Esophagus muscularis mucosa (tissue), 4 donors: ENCODE measurements at regions not wholly inside any gene's neighbourhood (a gene's known extent, or its start where the extent isn't known, plus 50 kb on each side); places are given as distances from the start of the nearest gene placed in this dataset.

Experiments
- EP300 ChIP-seq: sonication (generic); formaldehyde crosslinking; IDR thresholded peaks from one replicate; pipeline ENCODE4 v1.6.1; 2017; ENCODE audit warnings: antibody characterized with exemption
- POLR2A ChIP-seq: fragments of 450-650 bp; IDR thresholded peaks from one replicate; pipeline ENCODE4 v1.6.1; 2017; ENCODE audit warnings: antibody characterized with exemption, moderate library complexity, mild to moderate bottlenecking, low read depth
- TF ChIP-seq, protein P1 (sequence below), 3 experiments: fragments of 200-600 bp in 2 of 3; fragments of 450-650 bp in 1 of 3; sonication (generic) in 2 of 3; IDR thresholded peaks; one replicate each; pipeline ENCODE4 v1.5.1; 2017 to 2019; ENCODE audit warnings: antibody characterized with exemption in 3 of 3, mild to moderate bottlenecking in 2 of 3, moderate library complexity in 1 of 3

DNA sequence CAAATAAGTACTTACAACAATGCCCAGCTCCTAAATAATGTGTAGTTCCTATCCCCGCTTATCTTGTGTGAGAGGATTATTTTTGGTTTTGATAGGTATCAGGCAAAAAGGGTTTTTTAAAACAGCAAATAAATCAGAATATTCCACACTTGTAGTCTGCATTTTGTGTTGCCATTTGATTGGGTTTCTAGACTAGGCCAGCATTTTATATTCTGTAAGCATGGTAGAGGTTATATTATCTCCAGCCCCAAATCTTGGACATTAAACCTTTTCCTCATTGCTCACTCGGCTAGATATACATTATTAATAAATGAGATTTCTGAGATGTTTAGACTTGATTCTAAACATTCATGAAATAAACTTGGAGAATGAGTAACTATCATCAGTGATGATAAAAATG lies 165.7 kb upstream of the C1orf21 start:
- TF ChIP-seq, protein P1, sequence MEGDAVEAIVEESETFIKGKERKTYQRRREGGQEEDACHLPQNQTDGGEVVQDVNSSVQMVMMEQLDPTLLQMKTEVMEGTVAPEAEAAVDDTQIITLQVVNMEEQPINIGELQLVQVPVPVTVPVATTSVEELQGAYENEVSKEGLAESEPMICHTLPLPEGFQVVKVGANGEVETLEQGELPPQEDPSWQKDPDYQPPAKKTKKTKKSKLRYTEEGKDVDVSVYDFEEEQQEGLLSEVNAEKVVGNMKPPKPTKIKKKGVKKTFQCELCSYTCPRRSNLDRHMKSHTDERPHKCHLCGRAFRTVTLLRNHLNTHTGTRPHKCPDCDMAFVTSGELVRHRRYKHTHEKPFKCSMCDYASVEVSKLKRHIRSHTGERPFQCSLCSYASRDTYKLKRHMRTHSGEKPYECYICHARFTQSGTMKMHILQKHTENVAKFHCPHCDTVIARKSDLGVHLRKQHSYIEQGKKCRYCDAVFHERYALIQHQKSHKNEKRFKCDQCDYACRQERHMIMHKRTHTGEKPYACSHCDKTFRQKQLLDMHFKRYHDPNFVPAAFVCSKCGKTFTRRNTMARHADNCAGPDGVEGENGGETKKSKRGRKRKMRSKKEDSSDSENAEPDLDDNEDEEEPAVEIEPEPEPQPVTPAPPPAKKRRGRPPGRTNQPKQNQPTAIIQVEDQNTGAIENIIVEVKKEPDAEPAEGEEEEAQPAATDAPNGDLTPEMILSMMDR (IDR thresholded peaks at IDR 0.05) = no peak
- TF ChIP-seq POLR2A (no peak), EP300 (no peak)
